ENCODE measurements at regions not wholly inside any gene's neighbourhood (a gene's known extent, or its start where the extent isn't known, plus 50 kb on each side); places are given as distances from the start of the nearest gene placed in this dataset.
A peak's percentile ranks its signal among the peaks of the same experiment; 100 is the strongest.

DNA sequence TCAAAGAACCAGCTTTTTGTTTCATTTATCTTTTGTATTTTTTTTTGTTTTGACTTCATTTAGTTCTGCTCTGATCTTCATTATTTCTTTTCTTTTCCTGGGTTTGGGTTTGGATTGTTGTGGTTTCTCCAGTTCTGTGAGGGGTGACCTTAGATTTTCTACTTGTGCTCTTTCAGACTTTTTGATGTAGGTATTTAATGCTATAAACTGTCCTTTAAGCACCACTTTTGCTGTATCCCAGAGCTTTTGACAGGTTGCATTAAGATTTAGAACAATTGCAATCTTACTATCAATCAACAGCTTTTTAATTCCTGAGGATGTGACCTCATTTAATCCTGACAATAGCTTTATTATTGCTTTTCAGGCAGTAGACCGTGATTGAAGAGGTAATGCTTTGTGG lies 94.3 kb downstream of the ZNF280B start:
- peaks cover 7% of the 10 kb centered on the region for H3K27me3 ChIP-seq (ENCODE audit: control insufficient read depth, insufficient read depth, low read length)

GRCh38 chr22:22417495-22418162 lies 90.9 kb downstream of the ZNF280B start:
- Histone ChIP-seq H3K27ac (ENCODE audit: low read length) (no peak overlapping the region), H3K9me3 (replicated peaks; ENCODE audit: control insufficient read depth, low read depth, low read length) (no peaks in the 10 kb centered on the region), H3K27me3 (ENCODE audit: control insufficient read depth, insufficient read depth, low read length) (peaks cover 9% of the 10 kb centered on the region), H3K36me3 (ENCODE audit: control insufficient read depth, insufficient read depth, low read length) (no peaks in the 10 kb centered on the region), H3K4me1 (ENCODE audit: control insufficient read depth, insufficient read depth, low read length) (no peaks in the 10 kb centered on the region), H3K4me3 (ENCODE audit: low read length) (no peak overlapping the region)
- WGBS (ENCODE audit: insufficient coverage): no CpG with 5 or more reads among the region's 9 CpGs
- DNase-seq: no peak

More for the DNA sequence above, 94.3 kb downstream of the ZNF280B start:
- H3K4me1 ChIP-seq (ENCODE audit: control insufficient read depth, insufficient read depth, low read length): peaks cover 10% of the 10 kb centered on the region
- DNase-seq: no peak
- peaks cover 3% of the 10 kb centered on the region for H3K9me3 ChIP-seq (replicated peaks; ENCODE audit: control insufficient read depth, low read depth, low read length)
- no peak overlapping the region for H3K4me3 ChIP-seq (ENCODE audit: low read length)
- H3K36me3 ChIP-seq (ENCODE audit: control insufficient read depth, insufficient read depth, low read length): no peaks in the 10 kb centered on the region
- H3K27ac ChIP-seq (ENCODE audit: low read length): no peak overlapping the region
- WGBS (ENCODE audit: insufficient coverage): no CpG with 5 or more reads among the region's 1 CpG

- H3K27me3 ChIP-seq (ENCODE audit: control insufficient read depth, insufficient read depth, low read length): peaks cover 9% of the 10 kb centered on the region
- no peak overlapping the region for H3K4me3 ChIP-seq (ENCODE audit: low read length)
- H3K4me1 ChIP-seq (ENCODE audit: control insufficient read depth, insufficient read depth, low read length): peaks cover 2% of the 10 kb centered on the region
- no peak overlapping the region for H3K27ac ChIP-seq (ENCODE audit: low read length)
- H3K9me3 ChIP-seq (replicated peaks; ENCODE audit: control insufficient read depth, low read depth, low read length): no peaks in the 10 kb centered on the region
- DNase-seq: no peak
- no peaks in the 10 kb centered on the region for H3K36me3 ChIP-seq (ENCODE audit: control insufficient read depth, insufficient read depth, low read length)
- WGBS (ENCODE audit: insufficient coverage): no CpG with 5 or more reads among the region's 2 CpGs
Measured at GRCh38 chr22:22418163-22418549, 90.4 kb downstream of the ZNF280B start.

- Histone ChIP-seq H3K4me1 (ENCODE audit: control insufficient read depth, insufficient read depth, low read length) (peaks cover 4% of the 10 kb centered on the region), H3K4me3 (ENCODE audit: low read length) (no peak overlapping the region), H3K27me3 (ENCODE audit: control insufficient read depth, insufficient read depth, low read length) (peaks cover 9% of the 10 kb centered on the region), H3K9me3 (replicated peaks; ENCODE audit: control insufficient read depth, low read depth, low read length) (no peaks in the 10 kb centered on the region), H3K27ac (ENCODE audit: low read length) (no peak overlapping the region), H3K36me3 (ENCODE audit: control insufficient read depth, insufficient read depth, low read length) (no peaks in the 10 kb centered on the region)
- no peak for DNase-seq
- WGBS (ENCODE audit: insufficient coverage): no CpG with 5 or more reads among the region's 2 CpGs
Measured at GRCh38 chr22:22418957-22419356, 89.6 kb downstream of the ZNF280B start.

GRCh38 chr22:22420580-22420979 lies 88.0 kb downstream of the ZNF280B start:
- Histone ChIP-seq H3K9me3 (replicated peaks; ENCODE audit: control insufficient read depth, low read depth, low read length) (no peaks in the 10 kb centered on the region), H3K36me3 (ENCODE audit: control insufficient read depth, insufficient read depth, low read length) (no peaks in the 10 kb centered on the region), H3K4me1 (ENCODE audit: control insufficient read depth, insufficient read depth, low read length) (peaks cover 17% of the 10 kb centered on the region), H3K27me3 (ENCODE audit: control insufficient read depth, insufficient read depth, low read length) (peaks cover 9% of the 10 kb centered on the region), H3K27ac (ENCODE audit: low read length) (no peak overlapping the region), H3K4me3 (ENCODE audit: low read length) (no peak overlapping the region)
- no CpG with 5 or more reads among the region's 4 CpGs for WGBS (ENCODE audit: insufficient coverage)
- no peak for DNase-seq

DNA sequence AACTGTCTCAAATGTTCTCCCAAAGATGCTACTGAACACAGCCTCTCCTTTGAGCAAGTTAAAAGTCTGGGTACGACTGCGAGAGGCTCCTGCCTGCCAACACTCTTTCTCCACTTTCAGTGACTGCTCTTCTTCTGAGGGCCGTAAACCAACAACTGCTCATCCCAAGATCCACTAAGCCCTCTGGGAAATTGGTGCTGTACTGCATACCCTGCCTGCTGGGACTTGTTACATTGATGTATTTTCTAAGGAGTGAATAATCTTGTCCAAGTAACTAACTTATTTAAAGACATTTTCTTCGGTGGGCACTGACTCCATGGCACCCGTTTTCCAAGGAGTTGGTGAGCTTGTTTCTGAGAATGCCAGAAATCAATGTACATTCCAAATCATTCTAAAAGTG lies 87.2 kb downstream of the ZNF280B start:
- Histone ChIP-seq H3K27me3 (ENCODE audit: control insufficient read depth, insufficient read depth, low read length) (peaks cover 9% of the 10 kb centered on the region), H3K4me3 (ENCODE audit: low read length) (no peak overlapping the region)
- no CpG with 5 or more reads among the region's 5 CpGs for whole genome bisulfite sequencing (ENCODE audit: insufficient coverage)

GRCh38 chr22:22422629-22423112 lies 85.9 kb downstream of the ZNF280B start:
- H3K9me3 ChIP-seq (replicated peaks; ENCODE audit: control insufficient read depth, low read depth, low read length): no peaks in the 10 kb centered on the region
- DNase-seq: peak; percentile 72
- H3K4me1 ChIP-seq (ENCODE audit: control insufficient read depth, insufficient read depth, low read length): peaks cover 30% of the 10 kb centered on the region
- WGBS (ENCODE audit: insufficient coverage): 0% methylated on average over 2 of the region's 6 CpGs
- no peak overlapping the region for H3K27ac ChIP-seq (ENCODE audit: low read length)
- H3K36me3 ChIP-seq (ENCODE audit: control insufficient read depth, insufficient read depth, low read length): no peaks in the 10 kb centered on the region
- H3K27me3 ChIP-seq (ENCODE audit: control insufficient read depth, insufficient read depth, low read length): peaks cover 2% of the 10 kb centered on the region
- no peak overlapping the region for H3K4me3 ChIP-seq (ENCODE audit: low read length)

More for the DNA sequence above, 87.2 kb downstream of the ZNF280B start:
- H3K36me3 ChIP-seq (ENCODE audit: control insufficient read depth, insufficient read depth, low read length): no peaks in the 10 kb centered on the region
- H3K27ac ChIP-seq (ENCODE audit: low read length): no peak overlapping the region
- H3K4me1 ChIP-seq (ENCODE audit: control insufficient read depth, insufficient read depth, low read length): peaks cover 25% of the 10 kb centered on the region
- DNase-seq: no peak
- no peaks in the 10 kb centered on the region for H3K9me3 ChIP-seq (replicated peaks; ENCODE audit: control insufficient read depth, low read depth, low read length)

DNA sequence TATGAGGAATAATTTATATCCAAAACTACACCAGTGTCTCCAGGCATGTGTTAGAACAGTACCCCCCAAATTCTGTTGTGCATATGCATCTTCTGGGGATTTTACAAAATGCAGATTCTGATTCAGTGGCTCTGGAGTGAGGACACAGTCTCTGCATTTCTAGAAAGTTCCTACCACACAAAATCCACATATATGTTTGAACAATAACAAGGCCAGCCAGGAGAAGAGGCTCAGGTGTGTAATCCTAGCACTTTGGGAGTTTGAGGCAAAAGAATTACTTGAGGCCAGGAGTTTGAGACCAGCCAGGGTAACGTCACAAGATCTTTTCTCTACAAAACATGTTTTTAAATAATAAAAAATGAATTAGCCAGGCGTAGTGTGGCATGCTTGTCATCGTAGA lies 84.9 kb downstream of the ZNF280B start:
- Histone ChIP-seq H3K4me1 (ENCODE audit: control insufficient read depth, insufficient read depth, low read length) (peaks cover 30% of the 10 kb centered on the region), H3K36me3 (ENCODE audit: control insufficient read depth, insufficient read depth, low read length) (no peaks in the 10 kb centered on the region), H3K4me3 (ENCODE audit: low read length) (no peak overlapping the region), H3K9me3 (replicated peaks; ENCODE audit: control insufficient read depth, low read depth, low read length) (no peaks in the 10 kb centered on the region), H3K27me3 (ENCODE audit: control insufficient read depth, insufficient read depth, low read length) (peaks cover 2% of the 10 kb centered on the region), H3K27ac (ENCODE audit: low read length) (no peak overlapping the region)
- DNase-seq: no peak
- no CpG with 5 or more reads among the region's 3 CpGs for WGBS (ENCODE audit: insufficient coverage)

- H3K36me3 ChIP-seq (ENCODE audit: control insufficient read depth, insufficient read depth, low read length): no peaks in the 10 kb centered on the region
- H3K4me3 ChIP-seq (ENCODE audit: low read length): no peak overlapping the region
- H3K4me1 ChIP-seq (ENCODE audit: control insufficient read depth, insufficient read depth, low read length): peaks cover 30% of the 10 kb centered on the region
- DNase-seq: peak; percentile 65
- no peaks in the 10 kb centered on the region for H3K9me3 ChIP-seq (replicated peaks; ENCODE audit: control insufficient read depth, low read depth, low read length)
- peaks cover 2% of the 10 kb centered on the region for H3K27me3 ChIP-seq (ENCODE audit: control insufficient read depth, insufficient read depth, low read length)
- WGBS (ENCODE audit: insufficient coverage): 51% methylated on average over 11 of the region's 13 CpGs
- H3K27ac ChIP-seq (ENCODE audit: low read length): peak overlapping the region; percentile 82
Measured at GRCh38 chr22:22424210-22424800, 84.2 kb downstream of the ZNF280B start.

- H3K9me3 ChIP-seq (replicated peaks; ENCODE audit: control insufficient read depth, low read depth, low read length): no peaks in the 10 kb centered on the region
- no peaks in the 10 kb centered on the region for H3K36me3 ChIP-seq (ENCODE audit: control insufficient read depth, insufficient read depth, low read length)
- no peak for DNase-seq
- WGBS (ENCODE audit: insufficient coverage): 50% methylated on average over 2 of the region's 3 CpGs
- peak overlapping the region; percentile 82 for H3K27ac ChIP-seq (ENCODE audit: low read length)
- H3K4me1 ChIP-seq (ENCODE audit: control insufficient read depth, insufficient read depth, low read length): peaks cover 30% of the 10 kb centered on the region
- peaks cover 2% of the 10 kb centered on the region for H3K27me3 ChIP-seq (ENCODE audit: control insufficient read depth, insufficient read depth, low read length)
- no peak overlapping the region for H3K4me3 ChIP-seq (ENCODE audit: low read length)
Measured at GRCh38 chr22:22424956-22425355, 83.6 kb downstream of the ZNF280B start.

Measured in muscle of leg (tissue), 3 donors.